Activated CD8-positive, alpha-beta memory T cell treated with anti-CD3 and anti-CD28 coated beads for 4 hours (primary cell): ENCODE measurements at regions not wholly inside any gene's neighbourhood (a gene's known extent, or its start where the extent isn't known, plus 50 kb on each side); places are given as distances from the start of the nearest gene placed in this dataset.
"Not testable (repeated sequence)": the region's sequence is repeated elsewhere in the genome, so short reads cannot be mapped to it uniquely, and the experiment has no call there.

ENCODE experiments used
- DNase-seq, 2 donors: peaks; one replicate each; pipeline ENCODE4 v3.0.0-alpha.2; 2020; ENCODE audit warnings: low read depth in 2 of 2

- DNase-seq: no peak
These were observed 503.6 kb upstream of the AMELY start for GRCh38 chrY:7415157-7415633.

GRCh38 chrY:7390056-7390455 is 478.5 kb upstream of the AMELY start:
- DNase-seq: no peak

GRCh38 chrY:7382988-7383387 is 471.4 kb upstream of the AMELY start:
- no peak for DNase-seq

GRCh38 chrY:7377091-7377490 is 465.5 kb upstream of the AMELY start:
- DNase-seq: no peak

- DNase-seq: not testable (repeated sequence)
These were observed 462.9 kb upstream of the AMELY start for GRCh38 chrY:7374485-7374884.

- not testable (repeated sequence) for DNase-seq
These were observed 460.4 kb upstream of the AMELY start for GRCh38 chrY:7371953-7372352.

GRCh38 chrY:7371026-7371425 is 459.5 kb upstream of the AMELY start:
- not testable (repeated sequence) for DNase-seq

- DNase-seq: no peak
These were observed 448.0 kb upstream of the AMELY start for GRCh38 chrY:7359520-7359919.

- no peak for DNase-seq
These were observed 446.7 kb upstream of the AMELY start for GRCh38 chrY:7358103-7358752.

- DNase-seq: not testable (repeated sequence)
These were observed 444.3 kb upstream of the AMELY start for GRCh38 chrY:7355891-7356290.

GRCh38 chrY:7344661-7345060 is 433.1 kb upstream of the AMELY start:
- peak in 1 of 2 donors; percentile 10 for DNase-seq

GRCh38 chrY:7343261-7343660 is 431.7 kb upstream of the AMELY start:
- DNase-seq: no peak

GRCh38 chrY:7342732-7343131 is 431.2 kb upstream of the AMELY start:
- not testable (repeated sequence) for DNase-seq

- DNase-seq: no peak
These were observed 428.0 kb upstream of the AMELY start for GRCh38 chrY:7339391-7340087.

GRCh38 chrY:7336023-7336873 is 424.7 kb upstream of the AMELY start:
- DNase-seq: no peak

- no peak for DNase-seq
These were observed 422.9 kb upstream of the AMELY start for GRCh38 chrY:7334449-7334848.

GRCh38 chrY:7326296-7327246 is 415.0 kb upstream of the AMELY start:
- peak in 1 of 2 donors; percentile 21 for DNase-seq

- DNase-seq: no peak
These were observed 414.0 kb upstream of the AMELY start for GRCh38 chrY:7325531-7325930.

GRCh38 chrY:7320751-7321150 is 409.2 kb upstream of the AMELY start:
- DNase-seq: no peak

- not testable (repeated sequence) for DNase-seq
These were observed 408.6 kb upstream of the AMELY start for GRCh38 chrY:7320171-7320570.

GRCh38 chrY:7318122-7318521 is 406.6 kb upstream of the AMELY start:
- no peak for DNase-seq
